Hematopoietic multipotent progenitor cell treated with erythropoietin and hydrocortisone succinate and interleukin-3 and kit ligand, for 15 days (in vitro differentiated cells): ENCODE measurements at regions not wholly inside any gene's neighbourhood (a gene's known extent, or its start where the extent isn't known, plus 50 kb on each side); places are given as distances from the start of the nearest gene placed in this dataset.

Experiments used
- DNase-seq: peaks from one replicate; pipeline ENCODE4 v3.0.0-alpha.2; 2015; ENCODE audit warnings: low spot score

DNA sequence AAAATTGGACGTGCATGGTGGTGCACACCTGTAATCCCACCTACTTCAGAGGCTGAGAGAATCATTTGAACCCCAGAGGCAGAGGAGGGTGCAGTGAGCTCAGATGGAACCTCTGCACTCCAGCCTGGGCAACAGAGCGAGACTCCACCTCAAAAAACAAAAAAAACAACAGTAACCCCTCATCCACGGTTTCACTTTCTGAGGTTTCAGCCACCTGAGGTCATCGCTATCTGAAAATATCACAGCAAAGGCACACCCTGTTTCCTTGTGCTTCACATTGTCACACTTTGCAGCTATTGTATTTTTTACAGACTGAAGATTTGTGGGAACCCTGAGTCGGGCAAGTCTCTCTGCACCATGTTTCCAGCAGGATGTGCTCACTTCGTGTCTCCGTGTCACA, 54.1 kb upstream of the FOXQ1 start:
- DNase-seq: no peak

DNA sequence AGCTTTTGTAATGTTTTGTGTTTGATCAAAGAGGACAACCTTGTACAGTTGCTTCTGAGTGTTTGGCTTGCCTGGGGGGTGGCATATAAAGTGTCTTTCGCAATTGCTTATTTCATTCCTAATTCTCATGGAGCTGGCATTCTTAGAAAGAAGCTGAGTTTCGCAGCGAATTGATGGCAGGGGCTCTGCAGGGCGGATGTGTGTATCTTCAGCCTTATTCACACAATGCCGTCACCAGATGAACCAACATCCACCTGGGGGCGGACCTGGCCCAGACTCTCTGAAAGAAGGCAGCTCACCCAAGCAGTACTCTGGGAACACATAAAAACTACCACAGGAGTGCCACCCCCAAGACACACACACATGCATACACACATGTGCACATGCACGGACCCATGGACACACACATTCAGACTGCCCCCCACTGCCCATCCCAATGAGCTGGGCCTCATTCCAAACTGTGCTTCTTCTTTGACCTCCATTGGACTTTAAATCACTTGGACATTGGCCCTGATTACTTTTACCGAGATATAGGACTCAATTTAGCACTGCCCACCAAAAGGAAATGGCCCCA, 55.4 kb upstream of the FOXQ1 start:
- no peak for DNase-seq

DNA sequence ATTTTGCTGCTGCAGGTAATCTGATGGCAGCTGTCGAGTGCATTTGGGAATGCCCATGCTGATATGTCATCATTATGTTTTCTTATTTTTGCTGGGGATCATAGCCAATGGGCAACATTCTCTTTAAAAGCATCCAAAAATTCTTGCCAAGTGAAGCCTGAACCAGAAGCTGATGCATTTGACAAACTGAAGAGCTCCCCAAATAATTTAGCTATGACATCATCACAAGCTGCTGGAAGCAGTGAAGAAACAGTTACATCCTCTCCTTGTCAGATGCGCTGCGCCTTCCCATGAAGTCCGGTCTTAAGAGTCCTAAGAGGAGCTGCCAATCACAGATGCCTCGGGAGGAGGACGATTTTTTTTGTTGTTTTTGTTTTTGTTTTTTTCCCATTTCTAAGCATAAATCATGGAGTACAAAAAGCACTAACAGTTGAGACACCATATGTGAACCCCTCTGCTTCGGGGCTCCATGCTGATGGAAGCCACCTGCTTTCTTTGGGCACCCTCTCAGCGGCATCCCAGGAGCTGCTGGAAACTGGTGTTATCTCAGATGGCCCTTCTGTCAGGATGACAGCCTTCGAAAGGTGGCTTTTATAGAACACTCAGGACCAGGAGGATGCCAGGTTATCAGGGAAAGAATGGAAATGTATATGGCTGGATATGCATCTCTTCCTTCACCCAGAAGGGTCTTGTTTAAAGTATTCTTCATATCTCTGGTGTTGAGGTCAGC, 56.1 kb upstream of the FOXQ1 start:
- DNase-seq: no peak

DNA sequence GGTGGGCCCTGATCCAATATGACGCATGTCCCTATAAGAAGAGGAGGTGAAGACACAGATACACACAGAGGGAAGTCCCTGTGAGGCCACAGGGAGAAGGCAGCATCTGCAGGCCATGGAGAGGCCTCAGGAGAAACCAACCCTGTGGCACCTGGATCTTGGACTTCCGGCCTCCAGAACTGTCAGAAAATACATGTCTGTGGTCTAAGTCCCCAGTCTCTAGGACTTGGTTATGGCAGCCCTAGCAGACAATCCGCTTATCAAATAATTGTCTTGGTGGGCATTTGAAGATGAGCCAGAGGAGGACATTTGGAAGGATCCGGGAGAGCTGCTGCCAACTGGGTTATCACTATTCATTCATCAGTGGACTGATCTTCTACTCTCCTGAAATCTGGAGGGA, 57.6 kb upstream of the FOXQ1 start:
- no peak for DNase-seq

DNA sequence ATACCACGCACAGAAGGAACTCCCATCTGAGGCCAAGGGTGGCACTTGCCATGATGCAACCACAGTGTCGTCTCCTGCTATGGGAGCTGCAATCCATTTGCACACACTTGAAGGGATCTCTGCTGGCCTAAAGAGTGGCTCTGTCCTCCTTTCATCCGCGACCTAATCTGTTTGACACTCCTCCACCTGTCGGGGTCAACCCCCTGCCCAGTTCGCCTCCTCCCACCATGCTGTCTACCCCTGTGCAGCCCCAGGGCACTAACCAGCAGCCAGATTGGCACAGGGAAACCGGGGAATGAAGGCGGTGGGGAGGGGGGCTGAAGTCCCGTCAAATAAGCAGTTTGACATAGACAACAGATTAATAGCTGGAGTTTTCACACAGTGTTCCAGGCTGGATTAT, 58.1 kb upstream of the FOXQ1 start:
- no peak for DNase-seq

DNA sequence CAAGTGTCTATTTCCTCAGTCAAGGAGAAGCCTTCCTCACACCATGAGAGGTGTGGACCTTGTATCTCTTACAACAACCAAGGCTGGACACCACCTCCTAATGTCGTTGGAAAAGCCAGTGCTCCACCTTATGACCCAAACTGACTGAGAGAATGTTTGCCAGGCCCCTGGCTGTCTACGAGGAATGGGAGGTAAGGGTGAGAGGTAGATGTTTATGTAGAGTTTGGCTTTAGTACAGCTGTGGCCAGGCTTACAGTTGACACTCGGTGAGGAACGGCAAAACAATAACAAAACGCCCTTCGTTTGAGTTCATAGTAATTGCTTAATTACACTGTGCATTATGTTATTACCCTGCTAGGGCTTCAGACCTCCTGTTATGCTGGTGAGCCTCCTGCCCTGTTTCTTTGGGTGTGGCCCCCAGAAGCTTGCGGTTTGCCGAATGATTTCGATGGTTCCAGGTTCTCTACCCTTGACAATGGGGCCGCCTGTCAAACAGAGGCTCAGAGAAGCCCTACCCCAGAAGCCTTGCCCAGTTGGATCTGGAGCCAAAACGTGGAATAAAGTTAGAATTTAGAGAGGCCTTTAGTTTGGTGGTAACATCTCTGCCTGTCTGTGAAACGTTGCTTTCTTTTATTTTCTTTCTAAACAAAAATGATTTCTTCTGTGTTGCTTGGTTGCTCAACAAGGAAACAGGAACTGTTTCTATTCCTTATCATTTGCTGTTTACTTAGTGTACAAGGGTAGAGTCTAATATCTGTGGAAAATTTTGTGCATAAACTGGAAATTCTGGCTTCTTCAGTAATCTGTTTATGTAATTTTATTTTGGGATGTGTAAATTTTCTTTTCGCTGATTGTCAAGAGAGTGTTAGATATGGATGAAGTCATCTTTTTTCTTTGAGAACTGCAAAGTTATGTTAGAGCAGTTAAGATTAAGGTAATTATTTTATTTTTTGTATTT, 60.4 kb upstream of the FOXQ1 start:
- DNase-seq: no peak

DNA sequence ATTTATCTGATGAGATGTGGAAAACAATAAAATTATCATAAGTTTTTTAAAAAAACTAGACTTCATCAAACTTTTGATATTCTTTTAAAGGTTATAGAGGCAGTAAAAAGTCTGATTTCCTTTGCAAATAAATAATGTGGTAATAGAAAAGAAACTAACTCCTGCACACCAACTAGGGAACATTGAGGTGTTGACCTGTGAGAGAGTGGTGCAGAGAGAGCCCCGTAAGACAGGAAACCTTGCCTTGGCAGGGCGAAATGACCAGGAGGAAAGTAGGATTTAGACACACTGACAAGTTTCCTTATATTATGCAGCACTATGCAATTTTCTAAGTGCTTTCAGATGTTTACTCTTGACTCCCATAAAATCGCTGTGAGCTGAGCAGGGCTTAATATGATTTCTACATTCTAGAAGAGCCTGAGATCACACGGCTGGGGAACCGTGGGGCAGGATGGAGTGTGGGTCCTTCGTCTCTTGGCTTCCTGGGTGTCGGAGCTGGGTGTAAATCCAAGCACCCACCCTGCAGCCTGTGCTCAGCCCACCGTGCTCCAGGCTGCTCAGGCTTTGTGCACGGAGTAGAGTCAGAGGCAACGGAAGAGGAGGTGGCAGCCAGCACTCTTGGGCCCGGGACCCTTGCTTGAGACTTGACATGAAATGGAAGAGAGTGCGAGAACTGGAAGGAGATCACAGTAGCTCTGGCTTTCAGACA, 61.3 kb upstream of the FOXQ1 start:
- DNase-seq: no peak

DNA sequence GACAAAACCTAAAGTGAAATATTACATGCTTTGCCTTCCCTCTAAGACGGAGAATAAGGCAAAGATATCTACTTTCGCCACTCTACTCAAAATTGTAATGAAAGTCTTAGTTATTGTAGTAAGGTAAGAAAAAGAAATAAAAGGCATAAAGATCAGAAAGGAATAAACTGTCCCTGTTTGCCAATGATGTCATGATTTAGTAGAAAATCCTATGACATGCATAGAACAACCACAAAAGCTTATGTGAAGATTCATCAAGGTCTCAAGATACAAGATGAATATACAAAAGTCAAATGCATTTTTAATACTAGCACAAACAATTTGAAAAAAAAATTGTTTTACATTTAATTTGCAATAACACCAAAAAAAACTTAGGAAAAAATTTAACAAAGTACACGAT, 64.0 kb upstream of the FOXQ1 start:
- DNase-seq: no peak

DNA sequence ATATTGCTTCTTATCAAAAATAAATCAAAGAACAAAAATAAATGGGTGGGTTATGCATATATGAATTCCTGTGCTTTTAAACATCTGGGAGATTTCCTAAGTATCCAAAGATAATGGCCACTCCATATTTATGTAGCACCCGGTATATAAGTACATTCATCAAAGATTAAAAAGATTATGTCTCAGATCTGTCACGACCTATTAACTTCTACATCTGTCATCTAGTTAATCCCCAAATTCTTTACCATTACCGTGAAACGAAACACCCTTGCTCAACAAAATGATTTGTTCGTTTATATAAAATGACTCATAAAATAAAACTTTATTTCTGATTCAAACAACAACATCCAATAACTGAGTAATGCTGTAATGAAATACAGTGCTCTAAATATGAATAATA, 64.8 kb upstream of the FOXQ1 start:
- DNase-seq: no peak

DNA sequence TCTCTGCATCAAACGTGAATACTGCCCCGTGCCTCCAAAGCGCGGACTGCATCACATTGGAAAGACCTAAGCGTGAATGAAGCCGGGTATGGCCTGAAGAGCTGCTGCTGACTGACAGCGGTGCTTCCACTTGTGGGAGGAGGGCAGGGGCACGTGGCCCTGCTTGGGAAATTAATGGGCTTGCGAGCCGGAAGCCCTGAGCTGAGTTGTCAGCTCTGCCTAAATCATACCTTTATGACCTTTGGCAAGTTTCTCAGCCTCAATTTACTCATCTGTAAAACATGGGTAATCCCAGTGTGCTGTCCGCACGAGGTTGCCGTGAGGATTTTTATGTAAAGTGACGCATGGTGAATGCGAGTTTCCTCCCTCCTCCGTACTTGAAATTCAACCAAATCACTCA, 67.0 kb upstream of the FOXQ1 start:
- no peak for DNase-seq

DNA sequence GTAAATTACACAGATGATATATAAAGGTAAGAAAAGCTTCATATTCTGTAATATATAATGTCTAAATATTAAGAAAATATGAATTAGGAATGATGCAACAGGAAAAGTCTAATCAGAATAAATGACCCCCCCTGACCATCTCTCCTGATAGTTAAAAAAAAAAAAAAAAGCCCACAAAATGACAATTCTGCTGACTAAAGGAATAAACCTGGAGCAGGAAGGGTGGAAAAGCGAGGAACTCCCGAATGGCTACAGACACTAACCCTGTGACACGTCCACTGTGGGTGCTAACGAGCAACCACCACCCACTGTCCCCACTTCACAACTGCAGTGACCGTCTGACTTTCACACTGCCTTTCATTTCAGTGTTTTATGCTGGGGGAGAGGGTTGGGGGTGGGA, 67.6 kb upstream of the FOXQ1 start:
- DNase-seq: no peak

DNA sequence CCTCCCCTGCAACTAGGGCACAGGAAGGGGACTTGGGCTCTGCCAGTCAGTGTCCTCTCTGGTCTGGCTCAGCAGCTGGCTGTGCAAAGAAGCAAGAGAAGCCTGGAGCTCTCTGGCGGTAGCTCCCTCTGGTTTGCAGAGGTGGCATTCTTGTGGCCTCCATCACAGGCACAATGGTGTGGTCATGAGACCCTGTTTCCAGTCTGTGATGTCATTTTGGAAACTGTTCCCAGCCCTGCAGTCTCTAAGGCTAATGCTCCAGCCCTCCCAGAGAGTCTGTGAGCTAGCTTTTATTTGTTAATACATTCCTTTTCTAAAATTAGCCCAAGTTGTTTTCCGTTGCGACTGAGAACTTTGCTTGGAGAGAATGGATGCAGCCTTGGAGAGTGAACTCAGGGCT, 69.5 kb upstream of the FOXQ1 start:
- no peak for DNase-seq

DNA sequence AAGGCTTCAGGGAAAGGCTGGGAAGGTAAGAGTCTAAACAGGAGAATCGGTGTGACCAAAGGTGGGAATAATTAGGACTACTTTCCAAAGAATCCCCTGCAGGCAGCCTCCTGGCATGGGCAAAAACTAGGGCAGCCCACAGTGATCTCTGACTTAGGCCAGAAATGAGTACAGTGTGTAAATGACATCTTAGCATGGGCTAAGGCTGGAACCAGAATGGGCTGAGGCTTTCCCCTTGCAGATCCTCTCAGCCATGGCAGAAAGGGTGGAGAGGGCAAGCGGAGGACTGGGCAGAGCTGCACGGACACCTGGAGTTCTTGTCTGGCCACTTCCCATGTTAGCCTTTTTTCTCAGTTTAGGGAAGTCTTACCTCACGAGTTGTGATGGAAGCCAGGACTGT, 69.9 kb upstream of the FOXQ1 start:
- DNase-seq: no peak

DNA sequence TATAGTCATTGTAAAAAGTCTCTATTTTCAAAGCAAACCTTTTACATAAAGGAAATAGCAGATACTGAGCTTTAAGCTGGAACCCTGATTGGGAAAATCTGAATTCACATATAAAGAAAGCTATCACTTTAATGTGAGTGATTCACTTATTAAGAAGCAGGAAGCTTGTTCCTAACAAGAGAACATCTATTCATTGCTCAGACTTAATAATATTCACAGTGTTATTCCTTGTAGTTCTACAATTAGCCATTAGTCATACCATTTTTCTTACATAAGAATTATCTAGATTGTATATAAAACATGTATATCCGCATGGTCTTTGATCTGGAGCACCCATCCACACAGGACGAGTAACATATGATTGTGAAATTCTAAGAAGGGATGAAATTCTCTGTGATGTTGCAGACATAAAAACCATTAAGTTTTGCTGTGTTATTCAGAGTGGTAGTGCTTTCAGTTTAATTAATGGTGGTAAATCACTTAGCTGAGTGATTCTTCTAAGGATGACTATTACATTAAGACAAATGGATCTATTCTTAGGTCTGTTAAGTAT, 71.1 kb upstream of the FOXQ1 start:
- DNase-seq: no peak

DNA sequence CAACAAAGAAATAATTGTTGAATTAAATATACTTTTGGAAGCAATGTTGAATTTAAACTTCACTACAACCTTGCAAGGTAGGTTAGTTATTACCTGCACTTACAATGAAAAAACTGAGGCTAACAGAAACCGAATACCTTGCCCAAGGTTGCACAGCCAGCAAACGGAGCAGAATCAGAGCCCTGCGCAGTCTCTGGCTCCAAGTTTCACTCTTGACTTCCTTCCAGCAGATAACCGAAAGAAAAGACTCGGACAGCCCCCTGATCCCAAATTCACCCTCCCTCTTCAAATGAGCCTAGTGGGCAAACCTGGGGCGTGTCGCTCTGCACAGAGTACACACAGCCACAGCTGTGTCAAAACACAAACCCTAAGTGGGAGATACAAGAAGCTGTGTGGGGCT, 72.1 kb upstream of the FOXQ1 start:
- DNase-seq: no peak

DNA sequence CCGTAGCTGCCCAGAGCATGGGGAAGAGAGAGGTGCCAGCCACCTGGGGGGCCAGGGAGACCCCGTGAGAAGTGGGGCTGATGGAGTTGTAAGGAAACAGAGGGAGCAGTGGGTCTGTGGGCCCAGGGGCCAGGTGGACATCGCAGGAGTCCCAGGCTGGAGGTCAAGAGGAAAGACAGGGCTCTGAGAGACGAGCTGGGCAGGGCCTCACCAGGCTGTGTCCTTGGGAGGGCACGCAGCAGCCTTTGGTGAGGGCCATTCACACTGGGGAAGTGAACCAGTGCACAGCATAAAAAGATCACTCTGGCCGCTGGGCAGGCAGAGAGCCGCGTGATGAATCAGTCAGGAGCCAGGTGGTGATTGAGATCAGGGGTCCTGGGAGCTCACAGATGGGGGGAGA, 73.9 kb upstream of the FOXQ1 start:
- DNase-seq: no peak

DNA sequence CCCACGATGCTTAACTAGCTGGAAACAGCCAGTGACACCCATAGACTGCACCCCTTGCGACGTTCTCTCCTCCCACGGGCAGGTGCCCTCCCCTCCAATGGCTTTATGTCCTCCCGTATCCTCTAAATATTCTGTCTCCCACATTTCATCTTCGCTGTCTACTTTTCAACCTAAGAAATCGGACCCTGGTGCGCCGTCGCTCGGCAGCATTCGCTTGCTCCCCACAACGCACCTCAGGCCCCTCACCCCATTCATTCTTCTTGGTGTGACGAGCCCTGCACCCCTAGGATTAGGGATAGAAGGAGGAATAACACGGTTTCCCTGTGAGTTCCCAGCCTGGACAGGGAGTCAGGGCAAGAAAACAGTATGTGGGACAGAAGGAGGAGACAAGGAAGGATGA, 74.3 kb upstream of the FOXQ1 start:
- DNase-seq: no peak

DNA sequence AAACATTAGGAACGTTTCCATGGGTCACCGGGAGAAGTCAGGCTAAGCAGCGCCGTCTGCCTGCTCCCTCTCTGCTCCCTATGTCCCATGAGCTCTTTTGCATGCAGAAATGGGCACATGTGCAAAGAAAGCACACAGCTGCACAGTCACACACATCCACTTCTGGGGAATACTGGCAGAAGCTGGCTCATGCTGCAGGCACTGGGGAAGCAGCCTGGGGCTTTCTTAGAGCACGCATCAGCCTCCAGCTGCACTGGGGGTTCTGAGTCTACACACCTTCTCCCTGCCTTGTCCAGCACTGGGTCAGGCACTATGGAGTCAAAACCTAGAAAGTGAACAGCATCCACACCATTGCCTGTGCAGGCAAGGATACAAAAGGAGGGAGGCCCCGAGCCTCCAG, 76.1 kb upstream of the FOXQ1 start:
- DNase-seq: no peak

DNA sequence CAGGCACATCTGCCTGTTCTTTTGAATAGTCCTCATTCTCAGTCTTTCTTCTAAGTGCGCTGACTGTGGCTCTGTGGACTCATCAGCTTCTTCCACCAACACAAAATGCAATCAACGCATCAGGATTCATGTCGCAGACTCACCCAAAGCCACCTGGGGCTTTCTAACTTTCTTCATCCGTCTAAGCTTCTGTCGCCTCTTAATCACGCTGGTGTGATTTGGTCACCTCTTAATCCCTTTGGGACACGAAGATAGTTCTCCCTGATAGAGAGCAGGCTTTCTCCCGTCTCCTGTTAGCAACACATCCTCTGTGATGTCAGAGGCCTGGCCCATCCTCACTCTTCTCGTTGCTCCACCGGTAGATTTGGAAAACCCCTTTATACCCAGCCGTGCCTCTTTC, 78.0 kb upstream of the FOXQ1 start:
- no peak for DNase-seq

DNA sequence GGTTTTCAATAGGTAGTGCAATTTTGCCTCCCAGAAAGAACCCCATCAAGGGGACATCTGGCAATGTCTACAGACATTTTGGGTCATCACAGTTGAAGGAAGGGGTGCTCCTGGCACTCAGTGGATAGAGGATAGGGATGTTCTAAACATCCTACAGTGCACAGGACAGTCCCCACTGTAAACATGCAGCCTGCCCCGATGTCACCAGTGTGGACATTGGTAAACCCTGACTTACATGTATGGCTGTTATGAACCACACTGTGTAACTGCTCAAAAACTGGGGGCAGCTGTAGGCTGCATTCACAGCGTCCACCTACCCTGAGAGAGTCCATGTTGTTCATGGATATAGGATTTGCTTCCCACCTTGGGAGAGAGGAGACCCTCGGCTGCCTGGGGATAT, 79.3 kb upstream of the FOXQ1 start:
- DNase-seq: no peak

DNA sequence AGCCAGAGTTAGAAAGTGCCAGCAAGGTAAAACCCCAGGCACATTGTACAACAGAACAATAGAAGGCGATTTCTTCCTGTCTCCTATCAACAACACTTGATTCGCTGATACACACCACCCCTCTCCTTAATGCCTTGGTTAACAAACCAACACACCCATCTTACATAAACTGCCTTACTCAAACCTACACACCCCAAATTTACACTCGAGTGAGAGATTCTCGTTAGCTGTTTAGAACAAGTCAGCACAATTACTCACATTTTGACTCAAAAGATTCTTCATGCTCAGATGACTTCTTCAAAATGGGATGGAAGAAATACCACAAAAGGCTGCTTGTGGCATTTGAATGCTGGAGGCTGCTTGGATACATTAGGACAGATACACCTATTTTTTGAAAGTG, 80.0 kb upstream of the FOXQ1 start:
- DNase-seq: no peak
